ENCODE measurements at regions not wholly inside any gene's neighbourhood (a gene's known extent, or its start where the extent isn't known, plus 50 kb on each side); places are given as distances from the start of the nearest gene placed in this dataset.

- TF ChIP-seq, protein P1, sequence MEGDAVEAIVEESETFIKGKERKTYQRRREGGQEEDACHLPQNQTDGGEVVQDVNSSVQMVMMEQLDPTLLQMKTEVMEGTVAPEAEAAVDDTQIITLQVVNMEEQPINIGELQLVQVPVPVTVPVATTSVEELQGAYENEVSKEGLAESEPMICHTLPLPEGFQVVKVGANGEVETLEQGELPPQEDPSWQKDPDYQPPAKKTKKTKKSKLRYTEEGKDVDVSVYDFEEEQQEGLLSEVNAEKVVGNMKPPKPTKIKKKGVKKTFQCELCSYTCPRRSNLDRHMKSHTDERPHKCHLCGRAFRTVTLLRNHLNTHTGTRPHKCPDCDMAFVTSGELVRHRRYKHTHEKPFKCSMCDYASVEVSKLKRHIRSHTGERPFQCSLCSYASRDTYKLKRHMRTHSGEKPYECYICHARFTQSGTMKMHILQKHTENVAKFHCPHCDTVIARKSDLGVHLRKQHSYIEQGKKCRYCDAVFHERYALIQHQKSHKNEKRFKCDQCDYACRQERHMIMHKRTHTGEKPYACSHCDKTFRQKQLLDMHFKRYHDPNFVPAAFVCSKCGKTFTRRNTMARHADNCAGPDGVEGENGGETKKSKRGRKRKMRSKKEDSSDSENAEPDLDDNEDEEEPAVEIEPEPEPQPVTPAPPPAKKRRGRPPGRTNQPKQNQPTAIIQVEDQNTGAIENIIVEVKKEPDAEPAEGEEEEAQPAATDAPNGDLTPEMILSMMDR (IDR thresholded peaks at IDR 0.05; ENCODE audit: low read depth, low read length), result no peak
- TF ChIP-seq EZH2phosphoT487 (IDR thresholded peaks at IDR 0.05; ENCODE audit: low read depth), result no peak
Measured at GRCh38 chr5:147018812-147019211, 140.3 kb upstream of the PPP2R2B start.
